ENCODE measurements at regions not wholly inside any gene's neighbourhood (a gene's known extent, or its start where the extent isn't known, plus 50 kb on each side); places are given as distances from the start of the nearest gene placed in this dataset.

DNA sequence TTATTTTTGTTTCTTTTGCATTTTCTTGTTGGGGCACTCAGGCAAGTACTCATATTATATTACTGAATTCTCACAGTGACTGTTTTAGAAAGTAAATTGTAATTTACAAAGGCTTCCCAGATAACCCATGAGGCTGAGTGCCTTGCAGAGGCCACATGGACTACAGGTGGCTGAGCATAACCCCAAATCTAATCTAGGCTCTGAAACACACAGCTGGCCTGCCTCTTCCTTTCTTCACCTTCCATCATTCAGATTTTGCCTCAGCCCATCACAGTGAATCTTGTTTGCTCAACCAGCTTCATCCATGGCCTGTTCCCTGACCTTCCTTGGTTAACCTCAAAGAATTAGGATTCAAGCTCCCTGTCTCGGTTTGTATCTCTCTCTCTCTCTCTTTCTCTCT lies 78.5 kb upstream of the PRDM11 start:
- TF ChIP-seq POLR2AphosphoS5 (IDR thresholded peaks at IDR 0.05; ENCODE audit: low read depth): no peak
- TF ChIP-seq, protein P1, sequence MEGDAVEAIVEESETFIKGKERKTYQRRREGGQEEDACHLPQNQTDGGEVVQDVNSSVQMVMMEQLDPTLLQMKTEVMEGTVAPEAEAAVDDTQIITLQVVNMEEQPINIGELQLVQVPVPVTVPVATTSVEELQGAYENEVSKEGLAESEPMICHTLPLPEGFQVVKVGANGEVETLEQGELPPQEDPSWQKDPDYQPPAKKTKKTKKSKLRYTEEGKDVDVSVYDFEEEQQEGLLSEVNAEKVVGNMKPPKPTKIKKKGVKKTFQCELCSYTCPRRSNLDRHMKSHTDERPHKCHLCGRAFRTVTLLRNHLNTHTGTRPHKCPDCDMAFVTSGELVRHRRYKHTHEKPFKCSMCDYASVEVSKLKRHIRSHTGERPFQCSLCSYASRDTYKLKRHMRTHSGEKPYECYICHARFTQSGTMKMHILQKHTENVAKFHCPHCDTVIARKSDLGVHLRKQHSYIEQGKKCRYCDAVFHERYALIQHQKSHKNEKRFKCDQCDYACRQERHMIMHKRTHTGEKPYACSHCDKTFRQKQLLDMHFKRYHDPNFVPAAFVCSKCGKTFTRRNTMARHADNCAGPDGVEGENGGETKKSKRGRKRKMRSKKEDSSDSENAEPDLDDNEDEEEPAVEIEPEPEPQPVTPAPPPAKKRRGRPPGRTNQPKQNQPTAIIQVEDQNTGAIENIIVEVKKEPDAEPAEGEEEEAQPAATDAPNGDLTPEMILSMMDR (IDR thresholded peaks at IDR 0.05; ENCODE audit: insufficient read depth, low read length): no peak
- no peak for TF ChIP-seq GABPA (IDR thresholded peaks at IDR 0.05; ENCODE audit: low read depth)

All from HL-60 (cell line).